NCI-H748 (cell line): ENCODE measurements at regions not wholly inside any gene's neighbourhood (a gene's known extent, or its start where the extent isn't known, plus 50 kb on each side); places are given as distances from the start of the nearest gene placed in this dataset.

Experiments used
- DNase-seq: peaks from one replicate; lab custom pipeline; 2025; ENCODE audit not compliant: unreplicated experiment; lab: John Stamatoyannopoulos, UW

DNA sequence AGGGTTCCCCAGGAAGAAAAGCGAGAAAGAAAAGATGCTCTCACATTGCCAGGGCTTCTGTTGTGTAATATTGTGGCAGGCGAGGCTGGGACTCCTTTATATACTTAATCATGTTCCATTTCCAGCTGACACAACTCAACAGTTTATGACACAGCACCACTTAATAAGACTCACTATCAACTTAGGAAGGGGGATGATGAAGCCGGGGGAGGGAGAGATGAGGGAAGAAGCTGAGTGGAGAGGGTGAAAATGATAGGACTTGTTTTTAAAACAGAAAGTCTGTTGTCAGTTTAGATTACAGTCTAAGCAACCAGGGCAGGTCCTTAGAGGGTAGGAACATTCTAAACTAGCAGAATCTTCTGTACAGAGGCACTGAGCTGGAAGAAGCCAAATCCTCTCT lies 397.0 kb downstream of the NXPE2 start:
- DNase-seq, result no peak

DNA sequence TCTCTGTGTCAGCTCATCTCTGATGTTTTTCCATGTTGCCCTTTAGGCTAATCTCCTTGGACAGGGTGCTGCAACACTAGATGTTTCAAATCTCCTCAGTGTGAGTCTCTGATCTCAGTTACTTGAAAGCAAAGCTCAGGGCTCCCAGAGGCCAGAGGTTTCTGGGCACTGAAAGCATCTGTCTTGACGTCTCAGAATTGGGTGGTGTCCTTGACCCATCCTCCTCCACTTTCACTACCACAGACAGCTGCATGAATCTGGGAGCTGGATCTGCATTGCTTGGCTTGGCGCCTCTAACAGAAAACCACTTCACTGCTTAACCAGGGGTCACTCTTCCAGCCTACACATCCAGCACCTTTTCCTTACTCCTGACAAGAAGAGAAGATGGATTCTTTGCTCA lies 399.4 kb downstream of the NXPE2 start:
- no peak for DNase-seq

GRCh38 chr11:115078461-115079438 lies 400.4 kb downstream of the NXPE2 start:
- DNase-seq, result peak; percentile 85

GRCh38 chr11:115080923-115081680 lies 402.8 kb downstream of the NXPE2 start:
- DNase-seq, result peak; percentile 3

GRCh38 chr11:115081972-115082371 lies 403.6 kb downstream of the NXPE2 start:
- peak; percentile 46 for DNase-seq

GRCh38 chr11:115083144-115083806 lies 404.9 kb downstream of the NXPE2 start:
- peak; percentile 61 for DNase-seq

- no peak for DNase-seq
Measured at GRCh38 chr11:115084231-115084630, 405.9 kb downstream of the NXPE2 start.

- DNase-seq, result no peak
Measured at GRCh38 chr11:115085461-115086210, 407.3 kb downstream of the NXPE2 start.

- no peak for DNase-seq
Measured at GRCh38 chr11:115087791-115088190, 409.5 kb downstream of the NXPE2 start.

- no peak for DNase-seq
Measured at GRCh38 chr11:115092516-115092915, 411.7 kb downstream of the CADM1 start.

DNA sequence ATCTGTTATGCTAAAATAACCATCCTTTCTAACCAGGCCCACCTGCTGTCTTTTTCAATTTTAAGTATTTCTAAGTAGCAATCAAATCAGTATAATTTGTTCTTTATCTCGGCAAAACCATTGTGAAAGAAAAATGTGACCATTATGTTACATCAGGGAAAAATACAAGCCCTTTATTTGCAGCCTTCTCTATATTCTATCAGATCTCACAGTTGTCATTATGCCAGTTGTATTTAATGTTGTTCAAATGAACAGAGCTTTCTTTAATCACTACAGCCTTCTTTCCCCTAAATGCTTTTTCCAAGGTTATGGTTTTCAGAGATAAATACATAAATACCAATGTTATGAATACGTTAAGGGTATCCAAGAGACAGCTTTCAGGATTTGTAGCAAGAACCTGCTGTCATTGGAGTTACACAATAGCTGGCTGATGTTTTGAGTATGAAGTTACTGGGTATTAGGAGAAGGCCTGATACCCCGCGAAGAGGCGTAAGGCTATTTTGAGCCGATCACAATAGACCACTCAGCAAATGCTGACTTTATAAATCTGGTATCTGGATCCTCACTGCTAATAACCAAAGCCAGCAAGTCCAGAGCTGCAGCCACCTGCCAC lies 406.3 kb downstream of the CADM1 start:
- peak; percentile 11 for DNase-seq

GRCh38 chr11:115100706-115101105 lies 403.5 kb downstream of the CADM1 start:
- no peak for DNase-seq

DNA sequence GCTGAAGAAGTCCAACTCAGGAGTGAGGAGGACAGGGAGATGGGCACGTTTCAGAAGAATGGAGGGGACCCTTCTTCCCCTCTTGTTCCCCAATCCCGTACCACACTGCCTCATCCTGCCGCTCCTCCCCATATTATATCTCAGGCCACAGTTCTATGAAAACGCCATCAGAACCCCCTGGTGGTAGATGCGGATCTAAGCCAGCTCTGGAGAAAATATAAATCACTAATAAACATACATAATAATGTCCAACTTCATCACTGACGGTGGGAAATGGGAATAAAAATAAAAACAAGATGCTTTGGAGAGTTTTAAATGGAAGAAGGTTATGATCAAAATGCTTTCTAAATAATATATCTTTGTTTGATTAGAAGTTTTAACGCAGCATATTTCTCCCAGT lies 400.3 kb downstream of the CADM1 start:
- no peak for DNase-seq

- no peak for DNase-seq
Measured at GRCh38 chr11:115104851-115105453, 399.3 kb downstream of the CADM1 start.

GRCh38 chr11:115111066-115111465 lies 393.1 kb downstream of the CADM1 start:
- DNase-seq, result no peak

GRCh38 chr11:115112754-115113153 lies 391.5 kb downstream of the CADM1 start:
- peak; percentile 94 for DNase-seq

DNA sequence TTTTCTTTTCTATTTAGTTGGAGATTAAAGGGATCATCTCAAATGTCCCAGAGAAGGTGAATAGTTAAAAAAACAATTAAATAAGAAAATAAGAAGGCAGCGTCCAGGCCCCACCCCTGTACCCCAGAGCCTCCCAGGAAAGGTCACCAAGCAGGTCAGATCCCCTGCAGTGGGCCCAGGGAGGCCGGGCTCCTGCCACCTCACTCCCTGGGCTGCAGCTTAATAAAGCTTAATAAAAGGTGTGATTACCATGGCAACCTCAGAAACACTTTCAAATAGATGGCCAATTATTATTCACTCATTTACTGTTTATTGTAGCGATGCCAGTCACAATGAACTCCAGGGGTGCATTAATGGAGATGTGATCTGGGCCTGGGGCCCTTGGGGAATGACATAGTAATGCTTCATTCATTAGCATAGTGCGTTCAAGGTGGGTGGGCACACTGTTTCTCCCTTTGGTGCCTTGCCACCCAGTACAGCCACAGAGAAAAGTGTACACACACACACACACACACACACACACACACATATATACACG lies 386.2 kb downstream of the CADM1 start:
- DNase-seq, result peak; percentile 31

- no peak for DNase-seq
Measured at GRCh38 chr11:115119146-115119545, 385.1 kb downstream of the CADM1 start.
